Ureter (tissue), 1 donor: ENCODE measurements at regions not wholly inside any gene's neighbourhood (a gene's known extent, or its start where the extent isn't known, plus 50 kb on each side); places are given as distances from the start of the nearest gene placed in this dataset.
A peak's percentile ranks its signal among the peaks of the same experiment; 100 is the strongest.

Experiments
- DNase-seq: peaks from one replicate; pipeline ENCODE4 v3.0.0-alpha.2; 2020; ENCODE audit warnings: low spot score
- donor health status: DM: yes; HTN: yes; CAD: no.

DNA sequence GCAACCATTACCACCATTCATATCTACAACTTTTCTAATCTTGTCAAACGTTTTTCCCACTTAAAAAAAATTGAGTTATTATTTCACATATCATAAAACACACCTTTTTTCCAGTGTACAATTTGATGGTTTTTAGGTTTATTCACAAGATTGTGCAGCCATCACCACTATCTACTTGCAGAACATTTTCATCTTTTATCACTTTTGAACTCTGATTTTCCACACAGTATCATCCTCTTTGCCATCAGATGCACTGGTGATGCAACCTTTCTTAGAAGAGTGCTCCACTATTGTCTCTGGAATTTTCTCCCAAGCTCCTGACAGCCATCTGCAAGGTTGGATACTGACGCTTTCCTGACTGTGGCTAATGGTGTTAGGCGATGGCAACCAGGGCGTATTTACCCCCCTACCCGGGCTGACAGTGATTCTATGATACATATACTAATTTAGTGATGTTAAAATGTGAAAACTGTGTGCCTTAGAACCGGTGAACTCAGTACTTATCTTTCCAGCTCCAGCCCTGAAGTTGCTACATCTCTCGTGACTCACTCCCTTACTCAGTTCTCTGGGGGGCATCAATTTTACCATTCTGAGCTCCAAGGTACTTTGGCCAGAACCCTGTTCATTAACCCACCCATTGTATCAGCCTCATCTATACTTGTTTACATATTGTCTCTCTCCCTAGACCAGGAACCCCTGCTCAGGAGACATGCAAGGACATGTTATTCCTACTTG lies 105.4 kb upstream of the SPRED2 start:
- no peak for DNase-seq

GRCh38 chr2:65536596-65536995 lies 104.2 kb upstream of the SPRED2 start:
- DNase-seq: no peak

GRCh38 chr2:65532937-65533336 lies 100.5 kb upstream of the SPRED2 start:
- DNase-seq: no peak

GRCh38 chr2:65532326-65532725 lies 99.9 kb upstream of the SPRED2 start:
- no peak for DNase-seq

GRCh38 chr2:65530547-65531320 lies 98.3 kb upstream of the SPRED2 start:
- no peak for DNase-seq

DNA sequence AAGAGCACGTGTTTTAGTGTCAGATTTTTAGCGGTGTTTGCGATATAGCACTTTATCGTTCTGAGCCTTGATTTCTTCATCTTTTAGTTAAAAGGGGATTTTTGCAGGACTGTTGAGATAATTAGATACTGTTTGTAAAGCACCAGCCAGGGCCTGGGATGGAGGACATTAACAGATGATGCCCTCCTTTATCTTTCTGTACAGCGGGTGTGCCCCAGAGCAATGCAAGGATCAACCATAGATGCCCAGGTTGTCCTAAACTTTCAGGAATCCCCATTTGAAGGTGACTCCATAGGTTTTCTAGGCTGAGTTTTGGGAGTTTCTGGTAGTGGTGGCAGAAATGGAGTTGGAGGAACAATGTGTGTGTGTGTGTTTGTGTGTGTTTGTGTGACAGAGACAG lies 97.0 kb upstream of the SPRED2 start:
- DNase-seq: no peak

DNA sequence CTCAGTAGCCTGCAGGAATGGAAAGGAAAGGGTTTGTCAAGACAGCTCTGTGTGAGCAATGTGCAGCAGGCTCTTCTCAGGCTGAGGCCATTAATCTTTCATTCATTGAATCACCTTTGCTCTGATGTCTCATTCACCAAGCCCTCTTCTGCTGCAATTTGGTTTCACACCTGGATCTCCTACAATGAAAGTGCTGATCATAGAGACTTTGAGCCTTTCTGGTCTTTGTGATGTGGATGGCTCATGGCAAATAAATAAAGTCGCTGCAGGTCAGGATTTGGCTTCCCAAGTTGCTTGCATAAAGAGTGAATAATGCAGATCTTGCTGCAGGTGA lies 95.8 kb upstream of the SPRED2 start:
- no peak for DNase-seq

DNA sequence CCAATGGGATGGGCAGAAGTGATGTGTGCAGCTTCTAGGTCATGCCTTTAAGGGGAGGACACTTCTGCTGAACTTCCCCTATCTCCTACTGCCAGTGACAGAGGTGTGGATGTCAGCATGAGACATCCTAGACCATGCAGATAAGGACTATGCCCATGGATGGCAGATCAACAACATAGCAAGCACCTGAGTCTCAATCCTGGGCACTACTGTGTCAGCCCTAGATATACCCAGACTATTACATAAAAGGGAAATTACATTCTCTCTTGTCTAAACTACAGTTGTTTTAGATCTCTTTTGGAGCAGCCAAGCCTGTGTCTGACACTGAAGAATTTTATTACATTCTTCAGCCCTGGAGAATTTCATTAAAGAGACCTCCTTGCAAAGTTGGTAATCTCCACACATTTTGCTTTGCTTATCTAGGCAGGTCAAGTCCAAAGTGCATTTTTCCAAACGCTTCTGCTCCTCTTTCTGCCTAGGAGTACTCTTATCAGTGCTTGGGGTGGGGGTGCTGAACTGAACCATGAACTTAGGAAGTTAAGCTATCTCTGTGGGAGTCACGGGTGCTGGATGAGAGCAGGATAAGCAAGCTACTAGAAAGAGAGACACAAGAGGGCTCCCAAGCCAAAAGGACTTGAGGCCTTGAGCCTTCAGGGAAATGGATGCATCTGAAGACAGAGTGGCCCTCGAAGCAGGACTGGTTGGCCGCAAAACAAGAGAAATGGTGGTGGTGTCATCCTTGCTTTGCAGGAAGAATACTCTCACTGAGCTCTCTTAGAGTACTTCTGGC lies 95.2 kb upstream of the SPRED2 start:
- DNase-seq: no peak

- no peak for DNase-seq
Observed at GRCh38 chr2:65525616-65526231, 93.3 kb upstream of the SPRED2 start.

DNA sequence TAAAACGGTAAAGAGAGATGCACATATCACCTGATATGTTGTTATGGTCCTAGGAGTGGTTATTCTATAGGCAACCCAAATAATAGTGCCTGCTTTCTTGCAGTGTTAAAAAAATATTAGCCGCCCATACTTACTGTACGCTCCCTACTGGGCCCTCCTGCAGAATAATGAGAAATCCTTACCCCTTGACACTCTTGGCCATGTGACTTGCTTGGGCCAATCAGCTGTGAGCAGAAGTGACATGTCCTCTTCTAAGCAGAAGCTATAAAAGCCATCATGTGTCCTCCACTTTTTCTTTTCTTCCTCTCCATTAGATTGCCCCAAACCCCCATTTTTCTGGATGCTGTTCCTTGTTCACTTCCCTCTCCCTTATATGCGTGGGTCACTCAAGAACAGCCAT lies 90.5 kb upstream of the SPRED2 start:
- DNase-seq: no peak

DNA sequence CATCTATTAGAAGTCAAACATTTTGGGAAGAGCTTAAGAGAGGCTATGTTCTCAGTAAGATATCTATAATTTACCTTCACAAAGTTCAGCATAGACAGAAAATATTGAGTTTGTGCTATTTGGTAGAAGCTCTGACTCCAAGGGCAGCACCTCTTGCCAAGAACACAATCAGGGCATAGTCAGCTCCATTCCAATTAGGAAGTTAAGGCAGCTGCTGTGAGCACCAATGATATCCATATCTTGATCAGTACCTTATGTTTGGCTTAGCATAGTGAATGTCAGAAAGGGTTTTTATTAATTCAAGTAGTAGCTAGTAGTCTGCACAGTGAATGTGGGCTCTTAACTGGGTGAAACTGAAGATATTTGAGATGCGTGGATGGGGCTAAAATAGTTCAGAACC lies 86.4 kb upstream of the SPRED2 start:
- no peak for DNase-seq

GRCh38 chr2:65514555-65515195 lies 82.3 kb upstream of the SPRED2 start:
- DNase-seq: no peak

DNA sequence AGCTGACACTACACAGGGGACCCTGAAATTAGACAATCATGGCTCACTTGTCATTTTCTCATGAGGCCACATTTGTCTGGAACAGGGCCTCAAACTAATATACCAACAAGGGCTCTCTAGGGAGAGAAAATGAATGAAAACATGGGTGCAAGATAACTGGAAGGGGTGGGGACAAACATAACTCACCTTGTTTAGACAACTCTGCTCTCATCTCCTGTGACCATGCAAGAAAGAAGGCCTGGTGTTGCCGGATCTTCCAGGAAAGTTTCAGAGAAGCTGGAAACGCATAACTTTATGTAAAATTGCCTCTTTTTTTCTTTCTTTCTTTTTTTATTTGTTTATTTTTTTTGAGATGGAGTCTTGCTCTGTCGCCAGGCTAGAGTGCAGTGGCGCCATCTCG lies 80.4 kb upstream of the SPRED2 start:
- DNase-seq: no peak

DNA sequence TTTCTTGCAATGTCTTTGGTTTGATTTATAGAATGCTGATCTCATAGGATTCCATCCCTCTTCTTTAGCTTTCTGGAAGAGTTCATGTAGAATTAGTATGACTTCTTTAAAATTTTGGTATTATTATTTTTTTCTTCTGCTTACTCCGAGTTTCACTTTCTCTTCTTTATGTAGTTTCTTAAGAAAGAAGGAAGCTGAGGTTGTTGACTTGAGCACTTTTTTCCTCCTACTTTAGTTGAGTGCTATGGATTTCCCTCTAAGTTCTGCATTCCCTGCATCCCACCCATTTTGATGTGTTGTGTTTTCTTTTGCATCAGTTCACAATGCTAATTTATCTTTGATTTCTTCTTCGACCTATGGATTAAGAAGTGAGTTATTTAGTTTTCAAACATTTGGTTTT lies 78.9 kb upstream of the SPRED2 start:
- DNase-seq: no peak

- DNase-seq: no peak
Observed at GRCh38 chr2:65508225-65508624, 75.8 kb upstream of the SPRED2 start.

GRCh38 chr2:65507102-65508069 lies 75.0 kb upstream of the SPRED2 start:
- DNase-seq: no peak

GRCh38 chr2:65504814-65505697 lies 72.7 kb upstream of the SPRED2 start:
- peak; percentile 71 for DNase-seq

- DNase-seq: no peak
Observed at GRCh38 chr2:65504201-65504600, 71.8 kb upstream of the SPRED2 start.

GRCh38 chr2:65503746-65504145 lies 71.3 kb upstream of the SPRED2 start:
- no peak for DNase-seq

DNA sequence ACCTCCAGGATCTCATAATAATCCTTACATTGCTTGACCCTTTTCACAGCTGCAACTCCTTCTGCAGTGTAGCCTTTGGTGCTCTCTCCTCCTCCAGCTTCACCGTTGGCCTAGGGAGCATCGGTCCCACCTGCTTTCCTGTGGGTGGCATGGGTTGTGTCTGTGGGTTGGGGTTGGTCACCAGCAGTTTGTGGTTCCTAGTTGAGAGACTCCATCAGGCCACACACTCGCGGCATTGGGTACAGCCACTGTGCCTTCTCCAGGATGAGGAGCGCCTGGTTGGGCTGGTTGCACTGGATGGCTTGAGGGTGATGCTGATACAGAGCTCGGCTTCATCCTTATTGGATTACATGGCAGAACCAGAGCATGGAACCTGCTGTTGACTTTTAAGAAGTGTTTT lies 69.4 kb upstream of the SPRED2 start:
- no peak for DNase-seq
